ENCODE measurements at regions not wholly inside any gene's neighbourhood (a gene's known extent, or its start where the extent isn't known, plus 50 kb on each side); places are given as distances from the start of the nearest gene placed in this dataset.
A peak's percentile ranks its signal among the peaks of the same experiment; 100 is the strongest.
"Not testable (repeated sequence)": the region's sequence is repeated elsewhere in the genome, so short reads cannot be mapped to it uniquely, and the experiment has no call there.

- DNase-seq, result no peak
Observed at GRCh38 chr3:66812136-66812535, 186.0 kb upstream of the KBTBD8 start.

- no peak for DNase-seq
Observed at GRCh38 chr3:66812741-66813140, 185.4 kb upstream of the KBTBD8 start.

GRCh38 chr3:66816090-66816761, 181.9 kb upstream of the KBTBD8 start:
- DNase-seq, result no peak

DNA sequence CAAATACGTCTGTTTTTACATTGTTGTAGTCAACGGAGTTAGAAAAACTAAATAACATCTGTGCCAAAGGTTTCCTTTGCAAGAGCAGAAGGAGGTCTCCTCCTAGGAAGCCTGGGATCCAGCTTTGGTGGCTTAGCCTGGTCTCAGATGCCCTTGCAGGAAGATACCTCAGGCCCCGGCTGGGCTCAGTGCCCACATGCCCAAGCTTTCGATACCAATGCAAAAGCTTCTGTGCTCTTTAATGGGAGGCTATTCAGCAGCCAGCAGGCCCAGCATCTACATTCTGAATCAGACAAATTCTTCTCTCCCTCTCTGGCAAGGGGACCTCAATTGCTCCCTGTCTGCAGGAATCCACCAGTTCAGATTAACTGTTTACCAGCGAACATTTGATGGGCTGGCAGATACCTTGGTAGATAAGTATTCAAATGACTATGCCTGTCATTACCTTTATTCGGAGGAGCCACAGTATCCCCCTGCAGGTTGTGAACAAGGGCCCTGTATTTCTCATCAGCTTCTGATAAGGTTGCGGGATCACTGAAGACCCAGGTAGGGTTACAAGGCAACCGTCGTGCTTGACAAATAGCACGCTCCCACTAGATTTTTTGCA, 180.1 kb upstream of the KBTBD8 start:
- DNase-seq, result no peak

GRCh38 chr3:66819993-66820501, 178.1 kb upstream of the KBTBD8 start:
- DNase-seq, result no peak

DNA sequence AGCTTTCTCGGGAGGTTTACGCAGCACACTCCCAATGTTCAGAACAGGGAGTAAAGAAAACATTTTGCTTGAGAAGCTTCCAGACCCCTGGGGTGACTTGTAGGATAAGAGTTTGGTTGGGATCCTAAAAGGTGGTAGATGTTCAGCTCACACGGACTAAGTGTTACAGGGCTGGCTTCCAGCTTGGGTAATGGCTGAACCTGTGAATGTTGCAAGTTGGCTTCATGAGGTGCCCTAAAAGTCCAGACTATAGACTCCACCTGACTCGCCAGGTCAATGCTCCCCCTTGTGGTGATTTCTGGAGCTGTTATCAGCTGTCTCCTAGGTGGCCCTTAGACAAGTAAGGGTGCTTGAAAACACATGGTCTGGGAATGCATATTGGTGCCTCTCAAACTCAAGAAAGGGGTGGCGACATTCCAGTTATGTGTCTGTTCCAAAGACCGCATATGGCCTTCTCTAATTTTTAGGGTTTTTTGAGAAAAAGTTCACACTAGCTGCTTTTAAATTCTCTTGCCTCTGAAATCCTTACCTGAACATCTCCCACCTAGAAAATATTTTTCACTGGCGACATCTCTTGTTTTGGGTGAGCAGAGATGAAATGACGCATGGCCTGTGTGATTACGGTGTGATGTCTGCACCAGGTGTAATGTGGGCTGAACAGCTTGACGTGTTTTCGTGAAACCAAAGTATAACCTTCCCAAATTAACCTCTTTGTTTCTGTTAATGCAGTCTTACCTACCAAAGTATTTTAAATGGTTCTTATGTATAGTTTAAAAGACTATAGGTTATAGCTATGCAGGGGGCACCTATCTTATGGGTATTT, 175.7 kb upstream of the KBTBD8 start:
- peak; percentile 78 for DNase-seq

GRCh38 chr3:66823009-66823397, 175.1 kb upstream of the KBTBD8 start:
- DNase-seq, result no peak

DNA sequence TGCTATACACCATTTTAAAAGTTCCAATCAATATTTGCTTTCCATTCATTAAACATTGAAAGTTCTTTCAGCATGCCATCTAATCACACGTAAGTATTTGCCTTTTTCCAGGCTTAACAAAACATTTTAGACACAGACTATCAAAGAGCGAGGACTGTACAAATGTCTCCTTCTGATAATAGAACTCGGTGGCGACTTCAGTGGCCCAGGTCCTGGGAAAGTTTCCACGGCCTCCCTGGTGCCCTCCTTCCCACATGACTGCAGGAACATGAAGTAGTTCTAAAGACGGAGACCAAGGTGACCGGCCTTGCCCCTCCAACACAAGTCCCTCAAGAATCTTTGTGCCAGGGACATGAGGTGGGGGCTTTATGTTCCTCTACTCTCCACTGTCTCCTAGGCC, 174.6 kb upstream of the KBTBD8 start:
- no peak for DNase-seq

- DNase-seq, result no peak
Observed at GRCh38 chr3:66825375-66825774, 172.7 kb upstream of the KBTBD8 start.

DNA sequence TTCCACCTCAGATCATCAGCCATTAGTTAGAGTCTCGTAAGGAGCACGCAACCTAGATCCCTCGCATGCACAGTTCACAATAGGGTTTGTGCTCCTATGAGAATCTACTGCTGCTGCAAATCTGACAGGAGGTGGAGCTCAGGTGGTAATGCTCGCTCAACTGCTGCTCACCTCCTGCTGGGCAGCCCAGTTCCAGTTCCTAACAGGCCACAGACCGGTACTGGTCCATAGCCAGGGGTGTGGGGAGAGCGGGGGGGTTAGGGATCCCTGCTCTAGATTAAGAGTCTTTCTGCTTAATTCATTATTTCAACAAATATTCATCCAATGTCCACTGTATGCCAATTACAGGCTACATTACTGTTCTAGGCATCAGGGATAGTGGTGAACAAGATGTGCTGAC, 170.4 kb upstream of the KBTBD8 start:
- DNase-seq, result no peak

- DNase-seq, result no peak
Observed at GRCh38 chr3:66828303-66828702, 169.8 kb upstream of the KBTBD8 start.

DNA sequence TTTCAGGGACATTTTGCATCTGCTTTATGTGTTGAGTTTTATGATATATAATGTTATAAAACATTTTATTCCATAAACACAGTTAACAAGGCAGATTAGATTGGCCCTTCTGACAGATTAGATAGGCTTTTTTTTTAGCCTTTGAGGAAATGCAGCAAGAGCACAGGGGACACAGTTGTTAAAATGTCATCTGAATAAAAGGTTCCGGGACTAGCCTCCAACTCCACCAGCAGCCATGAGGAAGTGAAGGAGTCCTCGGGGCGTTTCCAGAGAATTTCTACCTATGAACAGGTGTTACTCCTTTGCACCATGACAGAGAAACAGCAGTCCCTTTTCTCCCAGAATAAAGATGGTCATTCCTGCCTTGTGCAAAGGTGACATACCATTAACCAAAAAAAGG, 167.8 kb upstream of the KBTBD8 start:
- DNase-seq, result no peak

- DNase-seq, result no peak
Observed at GRCh38 chr3:66831931-66832330, 166.2 kb upstream of the KBTBD8 start.

DNA sequence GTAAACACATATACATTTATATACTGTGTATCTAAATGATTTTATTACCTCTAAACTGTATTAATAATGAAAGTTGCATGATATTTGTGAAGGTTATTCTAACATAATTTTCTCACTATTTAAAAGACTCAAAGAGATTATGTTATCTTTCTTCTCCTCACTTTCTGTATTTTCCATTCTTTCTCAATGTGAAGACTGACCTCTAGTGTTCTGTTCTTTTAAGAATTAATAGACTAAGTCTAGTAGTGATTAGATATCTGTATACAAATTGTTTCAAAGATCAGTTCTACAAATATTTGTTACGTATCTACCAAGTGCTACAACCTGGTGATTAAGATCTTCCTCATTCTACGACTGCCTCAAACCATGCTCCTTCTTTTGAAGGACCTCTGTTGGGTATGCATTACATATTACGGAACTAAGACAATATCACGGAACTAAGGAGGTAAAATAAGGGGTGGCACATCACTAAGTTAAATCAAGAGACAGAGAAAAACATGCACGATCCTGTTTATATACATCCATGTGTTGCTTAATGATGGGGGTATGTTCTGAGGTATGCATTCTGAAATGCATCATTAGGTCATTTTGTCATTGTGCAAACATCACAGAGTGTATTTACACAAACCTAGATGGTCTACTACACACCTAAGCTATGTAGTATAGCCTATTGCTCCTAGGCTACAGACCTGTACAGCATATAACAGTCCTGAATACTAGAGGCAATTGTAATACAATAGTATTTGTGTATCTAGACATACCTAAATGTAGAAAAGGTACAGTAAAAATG, 161.5 kb upstream of the KBTBD8 start:
- DNase-seq, result no peak

DNA sequence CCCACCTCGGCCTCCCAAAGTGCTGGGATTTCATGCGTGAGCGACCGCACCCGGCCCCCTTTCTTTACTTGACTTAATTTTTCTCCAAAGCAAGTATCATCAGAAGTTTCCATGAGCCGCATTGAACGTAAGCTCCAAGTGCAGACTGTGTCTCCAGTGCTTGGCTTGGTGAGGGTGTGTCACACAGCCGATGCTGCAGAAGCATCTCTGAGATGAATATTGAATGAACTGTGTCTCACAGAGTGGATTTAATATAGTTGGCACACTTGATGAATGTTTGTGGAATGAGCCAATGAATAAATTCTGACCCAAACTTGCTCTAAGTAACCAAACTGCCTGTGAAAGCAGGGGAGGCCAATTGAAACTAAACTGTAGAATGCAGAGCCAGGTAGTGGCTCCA, 159.4 kb upstream of the KBTBD8 start:
- no peak for DNase-seq

DNA sequence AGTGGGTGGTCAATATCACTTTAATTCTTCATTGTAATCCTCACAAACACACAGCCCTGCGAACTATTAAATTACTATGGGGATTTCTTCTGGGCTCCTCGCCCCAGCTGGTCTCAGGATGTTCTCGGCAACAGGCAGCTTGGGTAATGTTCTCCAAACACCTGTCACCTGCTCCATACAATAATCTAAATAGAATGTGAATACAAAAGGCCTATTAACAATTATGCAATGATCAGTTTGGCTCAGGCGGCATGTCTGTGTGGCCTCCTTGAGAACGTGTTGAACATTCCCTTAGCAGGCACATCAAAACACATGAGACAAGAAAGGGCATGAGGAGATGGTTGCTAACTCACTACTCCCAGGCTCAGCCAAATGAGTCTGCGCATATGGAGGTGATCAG, 158.6 kb upstream of the KBTBD8 start:
- DNase-seq, result no peak

DNA sequence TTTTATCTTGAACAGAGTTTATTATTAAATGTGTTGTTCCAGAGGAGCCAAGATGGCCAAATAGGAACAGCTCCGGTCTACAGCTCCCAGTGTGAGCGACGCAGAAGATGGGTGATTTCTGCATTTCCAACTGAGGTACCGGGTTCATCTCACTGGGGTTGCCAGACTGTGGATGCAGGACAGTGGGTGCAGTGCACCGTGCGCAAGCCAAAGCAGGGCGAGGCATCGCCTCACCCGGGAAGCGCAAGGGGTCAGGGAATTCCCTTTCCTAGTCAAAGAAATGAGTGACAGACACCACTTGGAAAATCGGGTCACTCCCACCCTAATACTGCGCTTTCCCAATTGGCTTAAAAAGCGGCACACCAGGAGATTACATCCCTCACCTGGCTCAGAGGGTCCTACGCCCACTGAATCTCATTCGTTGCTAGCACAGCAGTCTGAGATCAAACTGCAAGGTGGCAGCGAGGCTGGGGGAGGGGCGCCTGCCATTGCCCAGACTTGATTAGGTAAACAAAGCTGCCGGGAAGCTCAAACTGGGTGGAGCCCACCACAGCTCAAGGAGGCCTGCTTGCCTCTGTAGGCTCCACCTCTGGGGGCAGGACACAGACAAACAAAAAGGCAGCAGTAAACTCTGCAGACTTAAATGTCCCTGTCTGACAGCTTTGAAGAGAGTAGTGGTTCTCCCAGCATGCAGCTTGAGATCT, 155.2 kb upstream of the KBTBD8 start:
- not testable (repeated sequence) for DNase-seq

GRCh38 chr3:66851894-66852613, 146.1 kb upstream of the KBTBD8 start:
- DNase-seq, result no peak

DNA sequence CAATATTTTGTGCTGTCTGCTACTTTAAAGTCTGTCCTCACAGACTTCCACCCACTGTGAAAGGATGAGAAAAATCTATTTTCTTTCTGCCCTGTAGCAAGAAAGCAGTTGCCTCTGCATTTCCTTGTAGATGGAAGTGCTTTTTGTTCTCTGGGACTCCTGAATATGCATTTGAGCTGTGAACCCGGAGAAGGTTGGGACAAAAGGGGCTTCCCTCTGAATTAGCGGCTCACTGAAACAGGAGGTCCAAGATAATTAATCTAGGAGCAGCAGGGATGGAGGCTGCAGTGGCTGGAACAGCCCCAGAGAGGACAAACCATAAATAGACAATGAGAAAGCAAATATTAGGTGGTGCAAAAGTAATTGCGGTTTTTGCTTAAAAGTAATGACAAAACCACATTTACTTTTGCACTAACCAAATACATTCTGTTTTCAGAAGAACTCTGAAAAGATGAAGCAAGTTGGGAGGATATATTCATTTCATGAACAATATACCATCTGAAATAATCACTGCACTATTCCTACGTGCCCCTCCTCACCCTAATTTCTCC, 143.4 kb upstream of the KBTBD8 start:
- DNase-seq, result no peak

- DNase-seq, result no peak
Observed at GRCh38 chr3:66856533-66856932, 141.6 kb upstream of the KBTBD8 start.

GRCh38 chr3:66858656-66859381, 139.3 kb upstream of the KBTBD8 start:
- DNase-seq, result no peak
